ENCODE measurements at regions not wholly inside any gene's neighbourhood (a gene's known extent, or its start where the extent isn't known, plus 50 kb on each side); places are given as distances from the start of the nearest gene placed in this dataset.

GRCh38 chr5:159539678-159540077 is 209.4 kb upstream of the IL12B start:
- TF ChIP-seq POLR2AphosphoS5 (IDR thresholded peaks at IDR 0.05; ENCODE audit: insufficient read depth, low read depth, low read length) (no peak), MYC (IDR thresholded peaks at IDR 0.05; ENCODE audit: low read depth, low read length) (no peak), JUN (IDR thresholded peaks at IDR 0.05; ENCODE audit: borderline replicate concordance, insufficient read depth, insufficient read length, low read depth) (no peak), GATA2 (IDR thresholded peaks at IDR 0.05; ENCODE audit: insufficient read depth, insufficient read length, low read depth, low read length) (no peak), MAX (IDR thresholded peaks at IDR 0.05; ENCODE audit: insufficient read depth, insufficient read length) (no peak), FOS (IDR thresholded peaks at IDR 0.05; ENCODE audit: borderline replicate concordance, insufficient read depth, low read length) (no peak), EZH2 (IDR thresholded peaks at IDR 0.05; ENCODE audit: borderline replicate concordance, low read depth, low read length, severe bottlenecking) (no peak)
- Histone ChIP-seq H3K36me3 (ENCODE audit: control insufficient read depth in 2 of 2, extremely low read depth in 1 of 2, insufficient read depth in 2 of 2, low read length in 2 of 2) (no peaks in the 10 kb centered on the region), H4K20me1 (replicated peaks; ENCODE audit: control insufficient read depth, extremely low read depth, insufficient read depth, low read length) (no peaks in the 10 kb centered on the region), H2AFZ (ENCODE audit: low read depth, low read length) (no peak overlapping the region), H3K4me1 (ENCODE audit: control insufficient read depth, extremely low read depth, insufficient read depth, low read length) (no peaks in the 10 kb centered on the region), H3K79me2 (ENCODE audit: control insufficient read depth, insufficient read depth, low read length) (no peaks in the 10 kb centered on the region), H3K9me3 (replicated peaks; ENCODE audit: control insufficient read depth, insufficient read depth, low read length) (peaks cover 3% of the 10 kb centered on the region), H3K9ac (replicated peaks; ENCODE audit: extremely low read depth, insufficient read depth, low read length) (no peak overlapping the region), H3K27ac (ENCODE audit: insufficient read depth, low read depth, low read length) (no peak overlapping the region), H3K4me3 (replicated peaks in 1 of 3; ENCODE audit: insufficient read depth in 1 of 3, low read depth in 1 of 3, low read length in 3 of 3) (no peak overlapping the region), H3K9me1 (replicated peaks; ENCODE audit: control insufficient read depth, extremely low read depth, insufficient read depth, low read length) (no peaks in the 10 kb centered on the region), H3K4me2 (ENCODE audit: insufficient read depth, low read length) (no peak overlapping the region), H3K27me3 (ENCODE audit: control insufficient read depth in 2 of 2, insufficient read depth in 2 of 2, low read length in 2 of 2) (no peaks in the 10 kb centered on the region)
- ChIA-PET CTCF (no interaction called here), POLR2A (no interaction called here)
- BruUV-seq (replicated peaks) = no TSS peak
- DNase-seq (ENCODE audit: low read depth, low spot score) (no peak), FAIRE-seq (no peak)
- dilution Hi-C loops (cut with MboI; ENCODE audit: extremely low pct_ligation_motif_present, low sequenced_read_pairs) = no loop called here
- intact Hi-C loops (cut with micrococcal nuclease) = no loop called here

- intact Hi-C loops (cut with micrococcal nuclease) (no loop called here), dilution Hi-C loops (cut with MboI; ENCODE audit: extremely low pct_ligation_motif_present, low sequenced_read_pairs) (no loop called here)
- FAIRE-seq (no peak), DNase-seq (ENCODE audit: low read depth, low spot score) (no peak)
- no TSS peak for BruUV-seq (replicated peaks)
- Histone ChIP-seq H3K4me3 (replicated peaks in 1 of 3; ENCODE audit: insufficient read depth in 1 of 3, low read depth in 1 of 3, low read length in 3 of 3) (no peak overlapping the region), H4K20me1 (replicated peaks; ENCODE audit: control insufficient read depth, extremely low read depth, insufficient read depth, low read length) (no peaks in the 10 kb centered on the region), H2AFZ (ENCODE audit: low read depth, low read length) (no peak overlapping the region), H3K27me3 (ENCODE audit: control insufficient read depth in 2 of 2, insufficient read depth in 2 of 2, low read length in 2 of 2) (no peaks in the 10 kb centered on the region), H3K9me3 (replicated peaks; ENCODE audit: control insufficient read depth, insufficient read depth, low read length) (no peaks in the 10 kb centered on the region), H3K4me2 (ENCODE audit: insufficient read depth, low read length) (no peak overlapping the region), H3K36me3 (ENCODE audit: control insufficient read depth in 2 of 2, extremely low read depth in 1 of 2, insufficient read depth in 2 of 2, low read length in 2 of 2) (no peaks in the 10 kb centered on the region), H3K27ac (ENCODE audit: insufficient read depth, low read depth, low read length) (no peak overlapping the region), H3K4me1 (ENCODE audit: control insufficient read depth, extremely low read depth, insufficient read depth, low read length) (no peaks in the 10 kb centered on the region), H3K79me2 (ENCODE audit: control insufficient read depth, insufficient read depth, low read length) (no peaks in the 10 kb centered on the region), H3K9ac (replicated peaks; ENCODE audit: extremely low read depth, insufficient read depth, low read length) (no peak overlapping the region), H3K9me1 (replicated peaks; ENCODE audit: control insufficient read depth, extremely low read depth, insufficient read depth, low read length) (no peaks in the 10 kb centered on the region)
- CTCF ChIA-PET = no interaction called here
- TF ChIP-seq JUN (IDR thresholded peaks at IDR 0.05; ENCODE audit: borderline replicate concordance, insufficient read depth, insufficient read length, low read depth) = no peak
- POLR2A ChIA-PET = no interaction called here
These were observed 213.0 kb upstream of the IL12B start for GRCh38 chr5:159543326-159543725.
